GM12878 (cell line): ENCODE measurements at regions not wholly inside any gene's neighbourhood (a gene's known extent, or its start where the extent isn't known, plus 50 kb on each side); places are given as distances from the start of the nearest gene placed in this dataset.
A peak's percentile ranks its signal among the peaks of the same experiment; 100 is the strongest.

Source experiments
- ATAC-seq: fragments of 200-7000 bp; cut with Tn5 transposase; 3 replicates; pipeline ENCODE4 v1.9.1; 2020; ENCODE audit warnings: mild to moderate bottlenecking, moderate library complexity
- BruUV-seq: library from RNA; stranded (reverse); fragments of 400-500 nt; replicated peaks from 2 replicates; lab custom pipeline; 2021; lab: Mats Ljungman, UMichigan
- CTCF ChIA-PET: fragments of 300-600 bp; sonication (Branson Sonifier 250); formaldehyde crosslinking; extraction: SDS; loops from one replicate; lab custom pipeline; 2021; ENCODE audit warnings: inconsistent platforms; lab: Yijun Ruan, JAX
- POLR2A ChIA-PET: fragments of 350-600 bp; formaldehyde crosslinking; extraction: SDS; loops from one replicate; lab custom pipeline; 2021; ENCODE audit warnings: inconsistent platforms; lab: Charles Lee
- RAD21 ChIA-PET: fragments of 300-600 bp; sonication (Branson Sonifier 250); formaldehyde crosslinking; loops from one replicate; lab custom pipeline; 2023; ENCODE audit warnings: antibody characterized with exemption; ENCODE audit not compliant: unreplicated experiment; lab: Charles Lee
- SMC1A ChIA-PET: fragments of 300-600 bp; sonication (Branson Sonifier 250); formaldehyde crosslinking; loops from one replicate; lab custom pipeline; 2023; ENCODE audit not compliant: unreplicated experiment, uncharacterized antibody; lab: Charles Lee
- DNase-seq: peaks from one replicate; pipeline ENCODE4 v3.0.0-alpha.2; 2011; ENCODE audit warnings: low read depth, low spot score
- FAIRE-seq: peaks from 3 replicates; lab custom pipeline; 2011; peaks lifted over from hg19 to GRCh38; lab: Jason Lieb, UNC
- H2AFZ ChIP-seq: 2 replicates; pipeline ENCODE4 v1.6.0; 2011; ENCODE audit warnings: low read depth, low read length, control low read depth; ENCODE audit not compliant: control insufficient read depth
- H3K27ac ChIP-seq: 2 replicates; pipeline ENCODE4 v1.5.1; 2011; ENCODE audit warnings: control low read depth; ENCODE audit not compliant: control insufficient read depth, insufficient read depth
- H3K27me3 ChIP-seq, 2 experiments: replicated peaks in 1 of 2; 2 replicates each; pipeline versions ENCODE4 v1.6.0 to v1.6.1; 2011; ENCODE audit warnings: low read length in 1 of 2; ENCODE audit not compliant: control insufficient read depth in 2 of 2, insufficient read depth in 2 of 2
- H3K36me3 ChIP-seq, 2 experiments: 2 replicates each; pipeline ENCODE4 v1.5.1; 2011; ENCODE audit warnings: low read length in 1 of 2; ENCODE audit not compliant: control insufficient read depth in 2 of 2, insufficient read depth in 2 of 2
- H3K4me1 ChIP-seq: 2 replicates; pipeline ENCODE4 v1.6.1; 2011; ENCODE audit warnings: mild to moderate bottlenecking, low read length, moderate library complexity, mixed read lengths; ENCODE audit not compliant: control insufficient read depth, insufficient read depth
- H3K4me2 ChIP-seq: 2 replicates; pipeline ENCODE4 v1.6.0; 2011; ENCODE audit warnings: control low read depth; ENCODE audit not compliant: control insufficient read depth, insufficient read depth
- H3K4me3 ChIP-seq: fragments of 200-600 bp; sonication (generic); 2 replicates; pipeline ENCODE4 v1.5.1; 2016
- H3K79me2 ChIP-seq: 2 replicates; pipeline ENCODE4 v1.6.0; 2011; ENCODE audit warnings: low read length; ENCODE audit not compliant: control insufficient read depth, insufficient read depth
- H3K9ac ChIP-seq: 2 replicates; pipeline ENCODE4 v1.8.0; 2011; ENCODE audit warnings: low read length, control low read depth, mixed read lengths; ENCODE audit not compliant: control insufficient read depth, insufficient read depth
- H3K9me3 ChIP-seq: replicated peaks from 3 replicates; pipeline ENCODE4 v1.5.1; 2011; ENCODE audit warnings: mild to moderate bottlenecking, low read length; ENCODE audit not compliant: control insufficient read depth, insufficient read depth
- H4K20me1 ChIP-seq: 2 replicates; pipeline ENCODE4 v1.6.0; 2011; ENCODE audit not compliant: control insufficient read depth, insufficient read depth
- CTCF ChIP-seq, 3 experiments: IDR thresholded peaks in 2 of 3; conservative IDR thresholded peaks in 1 of 3; 2 replicates each; pipeline ENCODE4 v1.5.1; 2011; ENCODE audit warnings: low read depth in 3 of 3, low read length in 3 of 3, mild to moderate bottlenecking in 3 of 3, control low read depth in 2 of 3, moderate library complexity in 2 of 3, inconsistent platforms in 1 of 3, mixed read lengths in 1 of 3; ENCODE audit not compliant: control insufficient read depth in 2 of 3, insufficient read depth in 1 of 3; ENCODE audit errors: extremely low read depth in 1 of 3
- KLF5 ChIP-seq: fragments of 450-650 bp; IDR thresholded peaks from 2 replicates; pipeline ENCODE4 v1.6.1; 2014; ENCODE audit warnings: mild to moderate bottlenecking; ENCODE audit not compliant: partially characterized antibody
- PML ChIP-seq: IDR thresholded peaks from 2 replicates; pipeline ENCODE4 v1.6.1; 2012; ENCODE audit warnings: low read length, inconsistent platforms
- SUZ12 ChIP-seq: fragments of 200-600 bp; sonication (generic); IDR thresholded peaks from one replicate; pipeline ENCODE4 v1.6.1; 2018; ENCODE audit warnings: antibody characterized with exemption, mild to moderate bottlenecking; ENCODE audit not compliant: unreplicated experiment
- WGBS: methylation state at CpG from one replicate; pipeline ENCODE4 v1.1.6; 2016; ENCODE audit warnings: low lambda C conversion rate; ENCODE audit not compliant: insufficient replicate concordance, insufficient coverage; ENCODE audit errors: missing lambda C conversion rate; 5-methylcytosine and 5-hydroxymethylcytosine counted together
- in situ Hi-C: fragments of 300-500 bp; cut with MboI; formaldehyde crosslinking; loops from 9 replicates; pipeline ENCODE4 v1.14.3; 2018; ENCODE audit warnings: mixed read lengths
- intact Hi-C: fragments of 100-400 bp; cut with micrococcal nuclease; formaldehyde crosslinking; loops from one replicate; pipeline ENCODE4 v1.14.2; 2022; ENCODE audit not compliant: unreplicated experiment

GRCh38 chr16:50906454-50906853 is 164.6 kb downstream of the CYLD start (continued):
- TF ChIP-seq PML, result no peak

GRCh38 chr16:50902457-50902856 is 160.6 kb downstream of the CYLD start:
- no peaks in the 10 kb centered on the region for H4K20me1 ChIP-seq
- WGBS, result 0% methylated on average over 1 of the region's 1 CpG
- no peaks in the 10 kb centered on the region for H3K79me2 ChIP-seq
- no peak overlapping the region for H3K4me2 ChIP-seq
- no peaks in the 10 kb centered on the region for H3K36me3 ChIP-seq
- no peak overlapping the region for H3K9ac ChIP-seq
- POLR2A ChIA-PET, result no interaction called here
- CTCF ChIA-PET, result no interaction called here
- FAIRE-seq (no peak), DNase-seq (no peak), ATAC-seq (no peak)
- no peak overlapping the region for H3K4me3 ChIP-seq
- H3K27me3 ChIP-seq, result no peaks in the 10 kb centered on the region
- RAD21 ChIA-PET, result no interaction called here
- no peak for TF ChIP-seq SUZ12
- no peak for TF ChIP-seq KLF5
- TF ChIP-seq CTCF (IDR thresholded peaks at IDR 0.05 in 2 of 3, conservative IDR thresholded peaks at IDR 0.05 in 1 of 3; ENCODE audit: control insufficient read depth in 2 of 3, extremely low read depth in 1 of 3, insufficient read depth in 1 of 3, low read depth in 3 of 3, low read length in 3 of 3), result peak in 1 of 3 experiments; percentile 22; a peak in 2 of 6 replicates
- SMC1A ChIA-PET, result no interaction called here
- H3K27ac ChIP-seq, result no peak overlapping the region
- no peaks in the 10 kb centered on the region for H3K9me3 ChIP-seq
- H2AFZ ChIP-seq, result no peak overlapping the region
- no TSS peak for BruUV-seq
- intact Hi-C loops, result no loop called here
- in situ Hi-C loops, result no loop called here
- H3K4me1 ChIP-seq, result no peaks in the 10 kb centered on the region
